Left ventricle myocardium inferior (tissue), 1 donor: ENCODE measurements at regions not wholly inside any gene's neighbourhood (a gene's known extent, or its start where the extent isn't known, plus 50 kb on each side); places are given as distances from the start of the nearest gene placed in this dataset.

ENCODE experiments used
- DNase-seq: peaks from one replicate; pipeline ENCODE4 v3.0.0-alpha.2; 2020
- H3K27ac ChIP-seq: fragments of 200-600 bp; replicated peaks from 2 replicates; pipeline ENCODE4 v1.8.0; 2021
- H3K27me3 ChIP-seq: fragments of 200-600 bp; 2 replicates; pipeline ENCODE4 v1.8.0; 2021; ENCODE audit warnings: low read depth
- H3K36me3 ChIP-seq: fragments of 200-600 bp; 2 replicates; pipeline ENCODE4 v1.8.0; 2021
- H3K4me1 ChIP-seq: fragments of 200-600 bp; 2 replicates; pipeline ENCODE4 v1.8.0; 2021
- H3K4me3 ChIP-seq: fragments of 200-600 bp; 2 replicates; pipeline ENCODE4 v1.8.0; 2021; ENCODE audit warnings: mild to moderate bottlenecking, moderate library complexity
- H3K9me3 ChIP-seq: fragments of 200-600 bp; replicated peaks from 2 replicates; pipeline ENCODE4 v1.8.0; 2021
- CTCF ChIP-seq: fragments of 200-600 bp; IDR thresholded peaks from 2 replicates; pipeline ENCODE4 v1.8.0; 2021; ENCODE audit warnings: antibody characterized with exemption, mild to moderate bottlenecking, borderline replicate concordance
- intact Hi-C: fragments of 100-400 bp; cut with micrococcal nuclease; formaldehyde crosslinking; loops from one replicate; pipeline ENCODE4 v1.11.0; 2022
- donor health status: DM: no; HTN: yes; CAD: no; lungs with severe emphysema.

- TF ChIP-seq CTCF: no peak
- no peaks in the 10 kb centered on the region for H3K9me3 ChIP-seq
- H3K36me3 ChIP-seq: no peaks in the 10 kb centered on the region
- H3K4me1 ChIP-seq: peaks cover 13% of the 10 kb centered on the region
- DNase-seq: no peak
- intact Hi-C loops: no loop called here
- no peak overlapping the region for H3K27ac ChIP-seq
- no peak overlapping the region for H3K4me3 ChIP-seq
- H3K27me3 ChIP-seq: no peaks in the 10 kb centered on the region
Measured at GRCh38 chr2:37812941-37813730, 112.0 kb upstream of the RMDN2 start.

- no peak for DNase-seq
- no peaks in the 10 kb centered on the region for H3K4me1 ChIP-seq
- no peak for TF ChIP-seq CTCF
- H3K36me3 ChIP-seq: no peaks in the 10 kb centered on the region
- no peak overlapping the region for H3K4me3 ChIP-seq
- intact Hi-C loops: no loop called here
- peaks cover 6% of the 10 kb centered on the region for H3K9me3 ChIP-seq
- no peaks in the 10 kb centered on the region for H3K27me3 ChIP-seq
- no peak overlapping the region for H3K27ac ChIP-seq
Measured at GRCh38 chr2:37816036-37816435, 109.1 kb upstream of the RMDN2 start.

GRCh38 chr2:37816686-37817085 is 108.4 kb upstream of the RMDN2 start:
- Histone ChIP-seq H3K9me3 (peaks cover 6% of the 10 kb centered on the region), H3K4me1 (no peaks in the 10 kb centered on the region), H3K27me3 (no peaks in the 10 kb centered on the region), H3K36me3 (no peaks in the 10 kb centered on the region), H3K4me3 (no peak overlapping the region), H3K27ac (no peak overlapping the region)
- TF ChIP-seq CTCF: no peak
- DNase-seq: no peak
- intact Hi-C loops: no loop called here

- Histone ChIP-seq H3K9me3 (peaks cover 6% of the 10 kb centered on the region), H3K27ac (no peak overlapping the region), H3K27me3 (no peaks in the 10 kb centered on the region), H3K4me3 (no peak overlapping the region), H3K4me1 (peaks cover 5% of the 10 kb centered on the region), H3K36me3 (no peaks in the 10 kb centered on the region)
- no peak for DNase-seq
- TF ChIP-seq CTCF: no peak
- intact Hi-C loops: no loop called here
Measured at GRCh38 chr2:37819186-37819585, 105.9 kb upstream of the RMDN2 start.

- H3K36me3 ChIP-seq: no peaks in the 10 kb centered on the region
- H3K27ac ChIP-seq: no peak overlapping the region
- intact Hi-C loops: no loop called here
- H3K9me3 ChIP-seq: peaks cover 6% of the 10 kb centered on the region
- no peaks in the 10 kb centered on the region for H3K27me3 ChIP-seq
- no peak for DNase-seq
- no peak for TF ChIP-seq CTCF
- peaks cover 5% of the 10 kb centered on the region for H3K4me1 ChIP-seq
- H3K4me3 ChIP-seq: no peak overlapping the region
Measured at GRCh38 chr2:37820471-37820986, 104.6 kb upstream of the RMDN2 start.
